ENCODE measurements at regions not wholly inside any gene's neighbourhood (a gene's known extent, or its start where the extent isn't known, plus 50 kb on each side); places are given as distances from the start of the nearest gene placed in this dataset.

DNA sequence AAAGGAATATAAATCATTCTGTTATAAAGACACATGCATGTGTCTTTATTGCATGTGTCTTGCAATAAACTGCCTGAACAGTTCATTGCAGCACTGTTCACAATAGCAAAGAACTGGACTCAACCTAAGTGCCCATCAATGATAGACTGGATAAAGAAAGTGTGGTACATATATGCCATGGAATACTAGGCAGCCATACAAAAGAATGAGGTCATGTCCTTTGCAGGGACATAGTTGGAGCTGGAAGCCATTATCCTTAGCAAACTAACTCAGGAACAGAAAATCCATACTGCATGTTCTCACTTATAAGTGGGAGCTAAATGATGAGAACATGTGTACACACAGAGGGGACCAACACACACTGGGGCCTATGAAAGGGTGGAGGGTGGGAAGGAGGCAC is 63.7 kb upstream of the CHD1 start:
- no peak for TF ChIP-seq CTCF (conservative IDR thresholded peaks at IDR 0.05; ENCODE audit: low read depth, low read length)
- no peak for DNase-seq (ENCODE audit: low read depth)
- no peak overlapping the region for H3K4me3 ChIP-seq (ENCODE audit: low read depth, low read length)

DNA sequence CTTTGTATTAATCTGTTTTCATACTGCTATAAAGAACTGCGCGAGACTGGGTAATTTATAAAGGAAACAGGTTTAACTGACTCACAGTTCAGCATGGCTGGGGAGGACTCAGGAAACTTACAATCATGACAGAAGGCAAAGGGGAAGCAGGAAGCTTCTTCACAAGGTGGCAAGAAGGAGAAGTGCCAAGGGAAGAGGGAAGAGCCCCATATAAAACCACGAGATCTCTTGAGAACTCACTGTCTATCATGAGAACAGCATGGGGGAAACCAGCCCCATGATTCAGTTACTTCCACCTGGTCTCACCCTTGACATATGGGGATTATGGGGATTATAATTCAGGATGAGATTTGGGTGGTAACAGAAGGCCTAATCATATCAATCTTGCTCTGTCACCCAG is 60.9 kb upstream of the CHD1 start:
- no peak overlapping the region for H3K4me3 ChIP-seq (ENCODE audit: low read depth, low read length)

DNA sequence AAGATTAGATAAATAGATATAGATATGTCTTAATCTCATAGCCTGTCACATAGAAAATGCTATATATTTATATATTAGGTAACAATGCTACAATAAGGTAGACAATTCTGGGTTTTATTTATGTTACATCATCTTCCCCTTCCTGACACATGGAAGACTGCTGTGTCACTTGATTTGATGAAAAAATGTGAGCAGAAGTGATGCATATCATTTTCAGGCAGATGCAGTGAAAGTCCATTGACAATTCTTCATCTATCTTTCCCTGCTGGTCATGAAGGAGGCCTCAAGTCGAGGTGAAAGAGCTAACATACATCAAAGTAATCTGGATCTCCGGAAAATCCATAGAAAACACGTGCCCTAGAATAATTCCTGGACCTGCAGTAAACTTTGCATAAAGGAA is 57.8 kb upstream of the CHD1 start:
- H3K4me3 ChIP-seq (ENCODE audit: low read depth, low read length) = no peak overlapping the region
- DNase-seq (ENCODE audit: low read depth) = no peak
- no peak for TF ChIP-seq CTCF (conservative IDR thresholded peaks at IDR 0.05; ENCODE audit: low read depth, low read length)

More for the DNA sequence above, 60.9 kb upstream of the CHD1 start:
- no peak for DNase-seq (ENCODE audit: low read depth)
- TF ChIP-seq CTCF (conservative IDR thresholded peaks at IDR 0.05; ENCODE audit: low read depth, low read length) = no peak

GRCh38 chr5:98982880-98983279 is 54.1 kb upstream of the CHD1 start:
- H3K4me3 ChIP-seq (ENCODE audit: low read depth, low read length) = no peak overlapping the region
- DNase-seq (ENCODE audit: low read depth) = no peak
- TF ChIP-seq CTCF (conservative IDR thresholded peaks at IDR 0.05; ENCODE audit: low read depth, low read length) = no peak
